Thyroid gland (tissue), 4 donors: ENCODE measurements at regions not wholly inside any gene's neighbourhood (a gene's known extent, or its start where the extent isn't known, plus 50 kb on each side); places are given as distances from the start of the nearest gene placed in this dataset.

Experiments used
- DNase-seq, 2 donors: peaks; one replicate each; pipeline ENCODE4 v3.0.0-alpha.2; 2019
- H3K27ac ChIP-seq, 3 donors: fragments of 200-600 bp; sonication (generic); 1 replicate in 2 of 3; 2 replicates in 1 of 3; pipeline ENCODE4 v1.5.1; 2016 to 2019; ENCODE audit warnings: mild to moderate bottlenecking in 1 of 3, moderate library complexity in 1 of 3
- H3K27me3 ChIP-seq: fragments of 200-600 bp; sonication (generic); one replicate; pipeline ENCODE4 v1.5.1; 2019
- H3K36me3 ChIP-seq, 2 donors: fragments of 200-600 bp; sonication (generic); one replicate each; pipeline ENCODE4 v1.5.1; 2016 to 2019
- H3K4me1 ChIP-seq, 2 donors: fragments of 200-600 bp; sonication (generic); one replicate each; pipeline ENCODE4 v1.5.1; 2017 to 2019
- H3K4me3 ChIP-seq, 3 donors: fragments of 200-600 bp; sonication (generic); replicated peaks in 1 of 3; 1 replicate in 2 of 3; 2 replicates in 1 of 3; pipeline ENCODE4 v1.5.1; 2016; ENCODE audit warnings: mild to moderate bottlenecking in 1 of 3
- H3K9me3 ChIP-seq: fragments of 200-600 bp; sonication (generic); one replicate; pipeline ENCODE4 v1.5.1; 2017
- CTCF ChIP-seq, 6 experiments: fragments of 200-600 bp in 3 of 6; fragments of 450-650 bp in 3 of 6; sonication (generic) in 3 of 6; IDR thresholded peaks; one replicate each; pipeline ENCODE4 v1.5.1; 2016 to 2019; ENCODE audit warnings: antibody characterized with exemption in 6 of 6, mild to moderate bottlenecking in 2 of 6, inconsistent platforms in 1 of 6, moderate library complexity in 1 of 6
- POLR2A ChIP-seq, 2 donors: fragments of 450-650 bp; IDR thresholded peaks; one replicate each; pipeline ENCODE4 v1.6.1; 2017; ENCODE audit warnings: antibody characterized with exemption in 2 of 2, mild to moderate bottlenecking in 2 of 2, moderate library complexity in 1 of 2
- WGBS, 2 donors: methylation state at CpG; one replicate each; pipeline ENCODE4 v1.1.5; 2017; 5-methylcytosine and 5-hydroxymethylcytosine counted together
- intact Hi-C: fragments of 100-400 bp; cut with DNase I; formaldehyde crosslinking; loops from one replicate; pipeline ENCODE4 v1.15.1; 2023

GRCh38 chr5:60448600-60448999 lies 251.4 kb downstream of the DEPDC1B start:
- intact Hi-C loops = no loop called here
- TF ChIP-seq POLR2A (IDR thresholded peaks at IDR 0.05) (no peak), CTCF (IDR thresholded peaks at IDR 0.05) (no peak)
- 93 to 96% methylated on average over 2 of the region's 2 CpGs for WGBS, 2 donors
- Histone ChIP-seq H3K4me1 (peaks cover 0 to 5% of the 10 kb centered on the region in 2 donors), H3K27ac (no peak overlapping the region), H3K4me3 (no peak overlapping the region), H3K9me3 (no peaks in the 10 kb centered on the region), H3K27me3 (no peaks in the 10 kb centered on the region), H3K36me3 (no peaks in the 10 kb centered on the region)
- no peak for DNase-seq

GRCh38 chr5:60447488-60447920 lies 252.5 kb downstream of the DEPDC1B start:
- no peak for DNase-seq
- Histone ChIP-seq H3K27me3 (no peaks in the 10 kb centered on the region), H3K9me3 (no peaks in the 10 kb centered on the region), H3K27ac (no peak overlapping the region), H3K4me3 (no peak overlapping the region), H3K4me1 (peaks cover 0 to 5% of the 10 kb centered on the region in 2 donors), H3K36me3 (no peaks in the 10 kb centered on the region)
- intact Hi-C loops = no loop called here
- no peak for TF ChIP-seq POLR2A (IDR thresholded peaks at IDR 0.05)
- TF ChIP-seq CTCF (IDR thresholded peaks at IDR 0.05) = no peak
- WGBS, 2 donors = 78 to 81% methylated on average over 5 of the region's 5 CpGs

- intact Hi-C loops = no loop called here
- no peaks in the 10 kb centered on the region for H3K9me3 ChIP-seq
- no peak overlapping the region for H3K4me3 ChIP-seq
- DNase-seq = no peak
- H3K27me3 ChIP-seq = no peaks in the 10 kb centered on the region
- H3K4me1 ChIP-seq = peaks cover 0 to 5% of the 10 kb centered on the region in 2 donors
- no peak overlapping the region for H3K27ac ChIP-seq
- no peaks in the 10 kb centered on the region for H3K36me3 ChIP-seq
- TF ChIP-seq POLR2A (IDR thresholded peaks at IDR 0.05) (no peak), CTCF (IDR thresholded peaks at IDR 0.05) (no peak)
- 80 to 85% methylated on average over 3 of the region's 3 CpGs for WGBS, 2 donors
Measured at GRCh38 chr5:60446917-60447316, 253.0 kb downstream of the DEPDC1B start.

GRCh38 chr5:60445921-60446320 lies 254.0 kb downstream of the DEPDC1B start:
- Histone ChIP-seq H3K9me3 (no peaks in the 10 kb centered on the region), H3K36me3 (no peaks in the 10 kb centered on the region), H3K4me1 (peaks cover 0 to 5% of the 10 kb centered on the region in 2 donors), H3K27ac (no peak overlapping the region), H3K27me3 (no peaks in the 10 kb centered on the region), H3K4me3 (no peak overlapping the region)
- 64 to 83% methylated on average over 1 of the region's 1 CpG for WGBS, 2 donors
- TF ChIP-seq CTCF (IDR thresholded peaks at IDR 0.05) (no peak), POLR2A (IDR thresholded peaks at IDR 0.05) (no peak)
- no peak for DNase-seq
- intact Hi-C loops = no loop called here

- Histone ChIP-seq H3K4me3 (no peak overlapping the region), H3K27ac (no peak overlapping the region), H3K9me3 (no peaks in the 10 kb centered on the region), H3K36me3 (no peaks in the 10 kb centered on the region), H3K27me3 (no peaks in the 10 kb centered on the region), H3K4me1 (peaks cover 0 to 5% of the 10 kb centered on the region in 2 donors)
- DNase-seq = no peak
- intact Hi-C loops = no loop called here
- TF ChIP-seq CTCF (IDR thresholded peaks at IDR 0.05) (no peak), POLR2A (IDR thresholded peaks at IDR 0.05) (no peak)
Measured at GRCh38 chr5:60445427-60445826, 254.5 kb downstream of the DEPDC1B start.
